Adrenal gland (tissue), 9 donors: ENCODE measurements at regions not wholly inside any gene's neighbourhood (a gene's known extent, or its start where the extent isn't known, plus 50 kb on each side); places are given as distances from the start of the nearest gene placed in this dataset.

ENCODE experiments used
- DNase-seq, 7 donors: peaks; one replicate each; pipeline ENCODE4 v3.0.0-alpha.2; 2019 to 2020
- H3K27ac ChIP-seq, 5 donors: fragments of 200-600 bp; sonication (generic) in 4 of 5; 1 replicate in 3 of 5; 2 replicates in 2 of 5; pipeline versions ENCODE4 v1.5.1 to v1.8.0; 2016 to 2020; ENCODE audit warnings: mild to moderate bottlenecking in 1 of 5
- H3K27me3 ChIP-seq: fragments of 200-600 bp; 2 replicates; pipeline ENCODE4 v1.8.0; 2021
- H3K36me3 ChIP-seq, 2 donors: fragments of 200-600 bp; replicated peaks in 1 of 2; 1 replicate in 1 of 2; 2 replicates in 1 of 2; pipeline versions ENCODE4 v1.5.1 to v1.8.0; 2018 to 2022
- H3K4me1 ChIP-seq, 2 donors: fragments of 200-600 bp; replicated peaks in 1 of 2; 1 replicate in 1 of 2; 2 replicates in 1 of 2; pipeline versions ENCODE4 v1.5.1 to v1.8.0; 2018 to 2021
- H3K4me3 ChIP-seq, 4 donors: fragments of 200-600 bp; sonication (generic) in 3 of 4; one replicate each; pipeline ENCODE4 v1.5.1; 2016 to 2018
- H3K9me3 ChIP-seq, 3 donors: fragments of 200-600 bp; sonication (generic) in 1 of 3; replicated peaks in 1 of 3; 1 replicate in 2 of 3; 2 replicates in 1 of 3; pipeline versions ENCODE4 v1.5.1 to v1.8.0; 2016 to 2021
- CTCF ChIP-seq, 6 experiments: fragments of 450-650 bp in 4 of 6; fragments of 200-600 bp in 2 of 6; sonication (generic) in 1 of 6; IDR thresholded peaks; 1 replicate in 5 of 6; 2 replicates in 1 of 6; pipeline versions ENCODE4 v1.5.1 to v1.8.0; 2016 to 2021; ENCODE audit warnings: antibody characterized with exemption in 6 of 6, mild to moderate bottlenecking in 2 of 6, moderate library complexity in 1 of 6
- POLR2A ChIP-seq, 2 donors: fragments of 450-650 bp; IDR thresholded peaks; one replicate each; pipeline ENCODE4 v1.6.1; 2017; ENCODE audit warnings: antibody characterized with exemption in 2 of 2, mild to moderate bottlenecking in 2 of 2, moderate library complexity in 1 of 2
- WGBS, 4 donors: extraction: QIAGEN DNeasy Blood & Tissue Kit in 2 of 4; methylation state at CpG; one replicate each; pipeline versions ENCODE4 v1.1.5 to v1.1.7; 2013 to 2017; 5-methylcytosine and 5-hydroxymethylcytosine counted together
- intact Hi-C, 2 donors: fragments of 100-400 bp; cut with DNase I; formaldehyde crosslinking; loops; one replicate each; pipeline versions ENCODE4 v1.14.1 to v1.15.0; 2022 to 2023
- donor health status: healthy with polysubstance abuse.
- donor health status: Bipolar disorder and iron deficiency.
- donor health status: DM: yes; HTN: yes; CAD: no.
- donor health status: DM: no; HTN: no; CAD: no.
- donor health status: DM: no; HTN: no; CAD: no.

- Histone ChIP-seq H3K4me1 (no peaks in the 10 kb centered on the region), H3K27ac (no peak overlapping the region), H3K4me3 (no peak overlapping the region), H3K27me3 (no peaks in the 10 kb centered on the region), H3K9me3 (no peaks in the 10 kb centered on the region), H3K36me3 (no peaks in the 10 kb centered on the region)
- 82 to 86% (median 85%) methylated on average over 5 of the region's 5 CpGs for WGBS, 4 donors
- intact Hi-C loops = no loop called here
- no peak for DNase-seq
- TF ChIP-seq POLR2A (IDR thresholded peaks at IDR 0.05) (no peak), CTCF (IDR thresholded peaks at IDR 0.05) (no peak)
These were observed 87.8 kb upstream of the IRX5 start for GRCh38 chr16:54842743-54843423.

GRCh38 chr16:54829691-54830090, 101.0 kb upstream of the IRX5 start:
- no peak for TF ChIP-seq POLR2A (IDR thresholded peaks at IDR 0.05)
- no peak for TF ChIP-seq CTCF (IDR thresholded peaks at IDR 0.05)
- no peak overlapping the region for H3K4me3 ChIP-seq
- intact Hi-C loops = no loop called here
- no peaks in the 10 kb centered on the region for H3K36me3 ChIP-seq
- no peak overlapping the region for H3K27ac ChIP-seq
- DNase-seq = no peak
- 93 to 94% (median 94%) methylated on average over 3 to 26 of the region's 26 CpGs for WGBS, 4 donors
- H3K9me3 ChIP-seq = no peaks in the 10 kb centered on the region
- no peaks in the 10 kb centered on the region for H3K27me3 ChIP-seq
- no peaks in the 10 kb centered on the region for H3K4me1 ChIP-seq

- Histone ChIP-seq H3K27ac (no peak overlapping the region), H3K9me3 (no peaks in the 10 kb centered on the region), H3K36me3 (no peaks in the 10 kb centered on the region), H3K27me3 (no peaks in the 10 kb centered on the region), H3K4me3 (no peak overlapping the region), H3K4me1 (no peaks in the 10 kb centered on the region)
- WGBS, 4 donors = 50 to 63% (median 58%) methylated on average over 4 of the region's 4 CpGs
- DNase-seq = no peak
- no peak for TF ChIP-seq POLR2A (IDR thresholded peaks at IDR 0.05)
- no peak for TF ChIP-seq CTCF (IDR thresholded peaks at IDR 0.05)
- intact Hi-C loops = no loop called here
These were observed 107.8 kb upstream of the IRX5 start for GRCh38 chr16:54822892-54823291.

GRCh38 chr16:54822492-54822891, 108.2 kb upstream of the IRX5 start:
- TF ChIP-seq POLR2A (IDR thresholded peaks at IDR 0.05) = no peak
- TF ChIP-seq CTCF (IDR thresholded peaks at IDR 0.05) = no peak
- intact Hi-C loops = no loop called here
- Histone ChIP-seq H3K4me3 (no peak overlapping the region), H3K36me3 (no peaks in the 10 kb centered on the region), H3K27ac (no peak overlapping the region), H3K4me1 (no peaks in the 10 kb centered on the region), H3K27me3 (no peaks in the 10 kb centered on the region), H3K9me3 (no peaks in the 10 kb centered on the region)
- WGBS, 4 donors = 70 to 84% (median 75%) methylated on average over 5 of the region's 5 CpGs
- no peak for DNase-seq
